Right ventricle myocardium inferior (tissue), 1 donor: ENCODE measurements at regions not wholly inside any gene's neighbourhood (a gene's known extent, or its start where the extent isn't known, plus 50 kb on each side); places are given as distances from the start of the nearest gene placed in this dataset.
A peak's percentile ranks its signal among the peaks of the same experiment; 100 is the strongest.

ENCODE experiments used
- ATAC-seq: fragments of 200-7000 bp; cut with Tn5 transposase; one replicate; pipeline ENCODE4 v1.9.1; 2020; ENCODE audit warnings: mild to moderate bottlenecking, moderate library complexity
- DNase-seq: peaks from one replicate; pipeline ENCODE4 v3.0.0; 2021; ENCODE audit errors: missing footprints
- intact Hi-C: fragments of 100-400 bp; cut with DNase I; formaldehyde crosslinking; loops from one replicate; pipeline ENCODE4 v1.11.0; 2022
- donor health status: DM: no; HTN: yes; CAD: no; lungs with severe emphysema.

GRCh38 chrX:110428144-110428543 lies 69.5 kb downstream of the RTL9 start:
- intact Hi-C loops: no loop called here
- ATAC-seq (no peak), DNase-seq (no peak)

GRCh38 chrX:110430293-110431076 lies 71.8 kb downstream of the RTL9 start:
- intact Hi-C loops: no loop called here
- DNase-seq: no peak
- ATAC-seq: no peak

- ATAC-seq (no peak), DNase-seq (no peak)
- intact Hi-C loops: no loop called here
These were observed 73.7 kb downstream of the RTL9 start for GRCh38 chrX:110432091-110432905.

- no peak for DNase-seq
- no peak for ATAC-seq
- intact Hi-C loops: no loop called here
These were observed 74.2 kb downstream of the RTL9 start for GRCh38 chrX:110432906-110433215.

GRCh38 chrX:110435196-110435595 lies 76.5 kb downstream of the RTL9 start:
- no peak for DNase-seq
- intact Hi-C loops: no loop called here
- no peak for ATAC-seq

GRCh38 chrX:110436523-110436922 lies 77.9 kb downstream of the RTL9 start:
- intact Hi-C loops: no loop called here
- ATAC-seq: no peak
- DNase-seq: no peak

DNA sequence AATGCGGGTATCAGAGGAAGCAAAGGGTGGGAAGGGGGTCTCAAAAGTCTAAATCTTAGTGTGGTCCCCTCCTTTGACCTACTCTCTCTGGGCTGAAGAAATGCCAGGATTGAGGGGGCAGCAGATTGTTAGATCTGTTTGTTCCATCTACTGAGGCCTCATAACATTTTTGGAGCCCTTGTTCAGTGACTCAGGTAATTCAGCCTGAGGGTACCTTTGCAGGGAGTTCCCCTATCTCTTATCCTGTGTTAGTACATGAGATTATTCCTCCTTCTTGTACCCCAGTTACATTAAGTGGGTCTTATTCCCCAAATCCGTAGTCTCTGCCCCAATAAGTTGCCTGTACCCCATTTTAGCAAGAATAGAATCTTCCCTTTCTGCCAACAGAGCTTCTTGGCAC lies 79.0 kb downstream of the RTL9 start:
- DNase-seq (no peak), ATAC-seq (no peak)
- intact Hi-C loops: no loop called here

- ATAC-seq (no peak), DNase-seq (no peak)
- intact Hi-C loops: no loop called here
These were observed 81.6 kb downstream of the RTL9 start for GRCh38 chrX:110440016-110440805.

GRCh38 chrX:110442635-110443034 lies 84.0 kb downstream of the RTL9 start:
- intact Hi-C loops: no loop called here
- ATAC-seq: no peak

DNA sequence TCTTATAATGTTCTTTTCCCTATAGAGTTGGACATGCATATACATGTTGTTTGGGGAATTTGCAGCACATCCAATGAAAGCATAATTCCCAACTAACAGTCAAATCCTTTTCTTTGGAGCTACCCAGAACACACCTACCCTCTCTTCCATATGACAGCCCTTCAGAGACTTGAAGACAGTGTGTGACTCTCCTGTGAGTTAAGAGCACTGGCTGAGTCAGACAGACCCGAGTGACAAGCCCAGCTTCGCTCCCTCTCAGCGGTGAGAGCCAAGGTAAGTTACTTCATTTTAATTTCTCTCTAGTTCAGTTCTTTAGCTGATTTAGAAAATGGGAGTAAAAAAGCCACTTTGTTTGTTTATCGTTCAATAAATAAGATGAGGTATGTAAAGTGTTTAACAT lies 86.3 kb downstream of the RTL9 start:
- intact Hi-C loops: no loop called here
- DNase-seq (no peak), ATAC-seq (no peak)

More at GRCh38 chrX:110442635-110443034, 84.0 kb downstream of the RTL9 start:
- DNase-seq: no peak

DNA sequence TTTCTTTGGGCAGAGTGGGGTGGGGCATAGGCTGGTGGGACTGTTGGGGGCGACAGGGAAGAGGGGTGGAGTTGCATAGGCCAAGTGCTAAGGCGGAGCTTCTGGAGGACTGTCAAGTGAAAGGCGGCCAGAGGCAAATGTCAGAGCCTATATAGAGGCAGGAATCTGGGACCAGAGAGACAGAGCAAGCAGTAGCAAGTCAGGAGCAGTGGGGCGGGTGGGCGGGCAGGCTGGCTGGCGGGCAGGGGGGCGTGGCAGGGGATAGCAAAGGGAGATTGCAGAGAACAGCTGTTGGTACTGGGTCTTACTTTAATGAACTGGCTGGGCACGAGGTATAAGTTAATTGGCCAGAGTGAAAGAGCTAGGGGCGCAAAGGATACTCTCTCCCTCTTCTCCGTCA lies 89.8 kb downstream of the RTL9 start:
- intact Hi-C loops: no loop called here
- ATAC-seq (no peak), DNase-seq (no peak)

GRCh38 chrX:110449312-110449711 lies 90.7 kb downstream of the RTL9 start:
- intact Hi-C loops: no loop called here
- DNase-seq: no peak
- ATAC-seq: no peak

- ATAC-seq (peak; percentile 88), DNase-seq (peak; percentile 65)
- intact Hi-C loops: loop anchor here (2.0 to 5.0 kb wide), 2 partner anchors 217 to 397 kb away; no protein-coding TSS in a partner anchor
These were observed 91.4 kb downstream of the RTL9 start for GRCh38 chrX:110450050-110450449.

- no peak for DNase-seq
- intact Hi-C loops: loop anchor here (5.0 kb wide), 1 partner anchor 213 kb away; no protein-coding TSS in a partner anchor
- ATAC-seq: no peak
These were observed 95.7 kb downstream of the RTL9 start for GRCh38 chrX:110454336-110454735.

DNA sequence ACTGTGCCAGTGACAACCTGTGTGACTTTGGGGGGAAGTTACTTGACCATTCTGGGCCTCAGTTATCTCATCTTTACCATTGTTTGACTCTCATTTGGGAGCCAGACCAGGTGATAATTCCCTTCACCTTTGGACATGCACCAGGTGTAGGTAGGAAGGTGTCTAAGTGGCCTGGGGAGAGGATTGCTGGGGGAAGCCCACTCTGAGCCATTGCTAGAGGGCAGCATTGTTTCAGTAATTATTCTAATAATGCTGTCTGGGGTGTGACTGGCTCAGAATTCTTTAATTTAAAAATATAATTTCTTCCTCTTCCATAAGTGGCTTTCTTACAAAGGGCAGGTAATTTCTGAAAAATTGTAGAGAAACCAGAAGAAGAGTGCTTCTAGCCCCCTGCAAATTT lies 104.3 kb downstream of the RTL9 start:
- intact Hi-C loops: no loop called here
- ATAC-seq (no peak), DNase-seq (no peak)

- intact Hi-C loops: no loop called here
These were observed 108.1 kb downstream of the RTL9 start for GRCh38 chrX:110466790-110467189.

DNA sequence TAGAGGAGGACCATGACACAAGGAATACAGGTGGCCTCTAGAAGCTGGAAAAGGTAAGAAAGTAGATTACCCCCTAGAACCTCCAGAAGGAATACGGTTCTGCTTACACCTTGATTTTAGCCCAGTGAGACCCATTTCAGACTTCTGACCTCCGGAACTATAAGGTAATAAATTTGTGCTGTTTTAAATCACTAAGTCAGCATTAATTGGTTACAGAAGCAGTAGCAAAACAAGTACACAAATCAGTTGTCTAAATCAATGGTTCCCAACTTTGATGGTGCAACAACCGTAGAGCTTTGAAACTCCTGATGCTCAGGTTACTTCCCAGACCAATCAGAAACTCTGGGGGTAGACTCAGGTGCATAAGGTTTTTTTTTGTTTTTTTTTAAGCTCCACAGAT lies 113.6 kb downstream of the RTL9 start:
- intact Hi-C loops: no loop called here
- DNase-seq (no peak), ATAC-seq (no peak)

More at GRCh38 chrX:110466790-110467189, 108.1 kb downstream of the RTL9 start:
- DNase-seq (no peak), ATAC-seq (no peak)

GRCh38 chrX:110477593-110478228 lies 119.1 kb downstream of the RTL9 start:
- ATAC-seq (no peak), DNase-seq (no peak)
- intact Hi-C loops: no loop called here
